ENCODE measurements at regions not wholly inside any gene's neighbourhood (a gene's known extent, or its start where the extent isn't known, plus 50 kb on each side); places are given as distances from the start of the nearest gene placed in this dataset.
"Not testable (repeated sequence)": the region's sequence is repeated elsewhere in the genome, so short reads cannot be mapped to it uniquely, and the experiment has no call there.

GRCh38 chr11:44408711-44409470 is 99.0 kb upstream of the ALX4 start:
- no peak for DNase-seq (ENCODE audit: extremely low read depth in 1 of 11, low read depth in 9 of 11, low spot score in 4 of 11)

GRCh38 chr11:44409558-44410236 is 99.8 kb upstream of the ALX4 start:
- no peak for DNase-seq (ENCODE audit: extremely low read depth in 1 of 11, low read depth in 9 of 11, low spot score in 4 of 11)

GRCh38 chr11:44416776-44417175 is 106.8 kb upstream of the ALX4 start:
- no peak for DNase-seq (ENCODE audit: extremely low read depth in 1 of 11, low read depth in 9 of 11, low spot score in 4 of 11)

GRCh38 chr11:44417731-44418455 is 108.0 kb upstream of the ALX4 start:
- DNase-seq (ENCODE audit: extremely low read depth in 1 of 11, low read depth in 9 of 11, low spot score in 4 of 11) = no peak

- DNase-seq (ENCODE audit: extremely low read depth in 1 of 11, low read depth in 9 of 11, low spot score in 4 of 11) = no peak
Measured at GRCh38 chr11:44418456-44418830, 108.5 kb upstream of the ALX4 start.

- no peak for DNase-seq (ENCODE audit: extremely low read depth in 1 of 11, low read depth in 9 of 11, low spot score in 4 of 11)
Measured at GRCh38 chr11:44421090-44421675, 111.2 kb upstream of the ALX4 start.

GRCh38 chr11:44423289-44423688 is 113.3 kb upstream of the ALX4 start:
- DNase-seq (ENCODE audit: extremely low read depth in 1 of 11, low read depth in 9 of 11, low spot score in 4 of 11) = no peak

- no peak for DNase-seq (ENCODE audit: extremely low read depth in 1 of 11, low read depth in 9 of 11, low spot score in 4 of 11)
Measured at GRCh38 chr11:44424841-44425240, 114.9 kb upstream of the ALX4 start.

GRCh38 chr11:44426119-44426518 is 116.2 kb upstream of the ALX4 start:
- DNase-seq (ENCODE audit: extremely low read depth in 1 of 11, low read depth in 9 of 11, low spot score in 4 of 11) = no peak

- DNase-seq (ENCODE audit: extremely low read depth in 1 of 11, low read depth in 9 of 11, low spot score in 4 of 11) = no peak
Measured at GRCh38 chr11:44426958-44427357, 117.0 kb upstream of the ALX4 start.

GRCh38 chr11:44427432-44427831 is 117.5 kb upstream of the ALX4 start:
- DNase-seq (ENCODE audit: extremely low read depth in 1 of 11, low read depth in 9 of 11, low spot score in 4 of 11) = no peak

- DNase-seq (ENCODE audit: extremely low read depth in 1 of 11, low read depth in 9 of 11, low spot score in 4 of 11) = no peak
Measured at GRCh38 chr11:44430140-44430539, 120.2 kb upstream of the ALX4 start.

- no peak for DNase-seq (ENCODE audit: extremely low read depth in 1 of 11, low read depth in 9 of 11, low spot score in 4 of 11)
Measured at GRCh38 chr11:44434191-44434590, 124.3 kb upstream of the ALX4 start.

- no peak for DNase-seq (ENCODE audit: extremely low read depth in 1 of 11, low read depth in 9 of 11, low spot score in 4 of 11)
Measured at GRCh38 chr11:44437122-44437521, 127.2 kb upstream of the ALX4 start.

- DNase-seq (ENCODE audit: extremely low read depth in 1 of 11, low read depth in 9 of 11, low spot score in 4 of 11) = not testable (repeated sequence)
Measured at GRCh38 chr11:44442893-44443673, 122.4 kb upstream of the CD82 start.

- no peak for DNase-seq (ENCODE audit: extremely low read depth in 1 of 11, low read depth in 9 of 11, low spot score in 4 of 11)
Measured at GRCh38 chr11:44443836-44444769, 121.4 kb upstream of the CD82 start.

GRCh38 chr11:44444770-44445321 is 120.6 kb upstream of the CD82 start:
- no peak for DNase-seq (ENCODE audit: extremely low read depth in 1 of 11, low read depth in 9 of 11, low spot score in 4 of 11)

All from renal cortex interstitium (tissue), 11 donors.